HG02884 (cell line): ENCODE measurements at regions not wholly inside any gene's neighbourhood (a gene's known extent, or its start where the extent isn't known, plus 50 kb on each side); places are given as distances from the start of the nearest gene placed in this dataset.

Experiments used
- ATAC-seq: cut with Tn5 transposase; IDR thresholded peaks from one replicate; pipeline ENCODE4 v1.9.1; 2021; ENCODE audit warnings: mild to moderate bottlenecking, moderate library complexity; ENCODE audit not compliant: unreplicated experiment

- ATAC-seq, result no peak
These were observed 178.9 kb upstream of the SNX7 start for GRCh38 chr1:98482611-98483010.

GRCh38 chr1:98480271-98480670 is 181.2 kb upstream of the SNX7 start:
- ATAC-seq, result no peak

- ATAC-seq, result no peak
These were observed 183.4 kb upstream of the SNX7 start for GRCh38 chr1:98478121-98478520.

GRCh38 chr1:98472878-98473277 is 188.6 kb upstream of the SNX7 start:
- ATAC-seq, result no peak

GRCh38 chr1:98471633-98472032 is 189.9 kb upstream of the SNX7 start:
- ATAC-seq, result no peak

GRCh38 chr1:98468111-98468717 is 193.3 kb upstream of the SNX7 start:
- no peak for ATAC-seq

GRCh38 chr1:98467586-98467985 is 193.9 kb upstream of the SNX7 start:
- ATAC-seq, result no peak

- no peak for ATAC-seq
These were observed 194.4 kb upstream of the SNX7 start for GRCh38 chr1:98467122-98467521.

GRCh38 chr1:98461873-98462385 is 199.6 kb upstream of the SNX7 start:
- ATAC-seq, result no peak

- no peak for ATAC-seq
These were observed 201.4 kb upstream of the SNX7 start for GRCh38 chr1:98460136-98460535.

GRCh38 chr1:98459486-98459870 is 202.0 kb upstream of the SNX7 start:
- no peak for ATAC-seq

- ATAC-seq, result no peak
These were observed 202.7 kb upstream of the SNX7 start for GRCh38 chr1:98458511-98459485.

- ATAC-seq, result no peak
These were observed 204.3 kb upstream of the SNX7 start for GRCh38 chr1:98457248-98457647.

GRCh38 chr1:98454666-98455065 is 206.9 kb upstream of the SNX7 start:
- ATAC-seq, result no peak

- no peak for ATAC-seq
These were observed 208.5 kb upstream of the SNX7 start for GRCh38 chr1:98453066-98453465.

GRCh38 chr1:98452162-98452561 is 209.4 kb upstream of the SNX7 start:
- ATAC-seq, result no peak

- ATAC-seq, result no peak
These were observed 220.2 kb upstream of the SNX7 start for GRCh38 chr1:98441281-98441680.

- ATAC-seq, result no peak
These were observed 222.1 kb upstream of the SNX7 start for GRCh38 chr1:98439471-98439870.

- no peak for ATAC-seq
These were observed 224.0 kb upstream of the SNX7 start for GRCh38 chr1:98437540-98437939.

GRCh38 chr1:98437011-98437410 is 224.5 kb upstream of the SNX7 start:
- no peak for ATAC-seq

GRCh38 chr1:98429965-98430443 is 231.5 kb upstream of the SNX7 start:
- no peak for ATAC-seq

GRCh38 chr1:98428864-98429263 is 232.7 kb upstream of the SNX7 start:
- ATAC-seq, result no peak
